Stimulated activated CD4-positive, alpha-beta T cell treated with anti-CD3 and anti-CD28 coated beads, Interleukin-1b, Interleukin-23, amount 100 ng/mL, for 4 hours (primary cell): ENCODE measurements at regions not wholly inside any gene's neighbourhood (a gene's known extent, or its start where the extent isn't known, plus 50 kb on each side); places are given as distances from the start of the nearest gene placed in this dataset.

Experiments used
- DNase-seq, 2 donors: peaks; one replicate each; pipeline ENCODE4 v3.0.0-alpha.2; 2020; ENCODE audit warnings: low read depth in 2 of 2

DNA sequence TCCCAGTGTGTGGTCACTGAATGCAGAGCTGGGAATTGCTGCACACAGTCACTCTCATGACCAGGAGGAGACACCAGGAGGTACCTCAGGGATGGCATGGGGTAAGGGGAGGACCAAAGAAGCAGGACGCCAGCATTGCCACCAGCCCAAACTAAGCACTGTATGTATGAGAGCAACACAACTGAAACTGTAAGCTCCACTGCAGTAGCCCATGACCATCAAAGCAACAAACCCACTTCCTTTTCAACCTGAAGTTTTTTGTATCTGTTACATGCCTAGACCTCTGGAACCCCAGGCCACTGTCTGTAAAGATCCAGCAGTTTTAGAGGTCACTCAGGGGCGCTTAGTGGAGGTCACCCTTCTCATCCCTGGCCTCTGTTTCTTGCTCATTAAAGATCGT, 164.3 kb downstream of the SETD4 start:
- DNase-seq, result no peak

DNA sequence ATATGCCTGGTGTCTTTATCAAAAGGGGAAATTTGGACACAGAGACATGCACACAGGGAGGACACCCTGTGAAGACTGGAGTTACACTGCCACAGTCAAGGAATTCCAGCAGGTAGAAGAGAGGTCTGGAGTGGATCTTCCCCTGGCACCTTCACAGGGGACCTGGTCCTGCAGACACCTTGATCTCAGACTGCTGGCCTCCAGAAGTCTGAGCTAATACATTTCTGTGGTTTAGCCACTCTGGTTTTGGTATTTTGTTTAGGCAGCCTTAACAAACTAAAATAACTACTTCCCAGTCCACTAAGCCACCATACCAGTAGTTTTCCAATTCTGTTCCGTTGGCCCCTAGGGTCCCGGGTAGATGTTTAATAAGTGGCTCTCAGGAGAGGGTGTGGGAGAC, 164.7 kb downstream of the SETD4 start:
- DNase-seq, result no peak

DNA sequence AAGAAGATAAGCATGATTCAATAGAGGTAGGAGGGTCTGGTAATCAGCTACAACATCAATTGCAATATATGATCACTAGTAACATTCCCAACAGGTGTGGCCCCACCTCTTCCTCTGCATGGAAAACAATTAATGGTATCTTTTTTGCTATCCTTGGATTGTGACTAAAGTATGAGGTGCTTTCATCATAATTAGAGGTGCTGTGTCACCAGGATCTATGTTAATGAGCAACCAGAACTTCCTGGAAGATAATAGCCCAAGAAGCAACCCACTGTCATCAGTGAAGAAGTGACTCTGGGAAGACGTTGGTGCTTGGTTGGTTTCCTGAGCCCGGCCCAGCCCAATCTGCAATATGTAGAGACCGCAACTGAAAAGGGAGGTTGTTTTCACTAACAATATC, 167.2 kb downstream of the SETD4 start:
- no peak for DNase-seq

GRCh38 chr21:35886887-35887286, 173.4 kb downstream of the SETD4 start:
- no peak for DNase-seq

DNA sequence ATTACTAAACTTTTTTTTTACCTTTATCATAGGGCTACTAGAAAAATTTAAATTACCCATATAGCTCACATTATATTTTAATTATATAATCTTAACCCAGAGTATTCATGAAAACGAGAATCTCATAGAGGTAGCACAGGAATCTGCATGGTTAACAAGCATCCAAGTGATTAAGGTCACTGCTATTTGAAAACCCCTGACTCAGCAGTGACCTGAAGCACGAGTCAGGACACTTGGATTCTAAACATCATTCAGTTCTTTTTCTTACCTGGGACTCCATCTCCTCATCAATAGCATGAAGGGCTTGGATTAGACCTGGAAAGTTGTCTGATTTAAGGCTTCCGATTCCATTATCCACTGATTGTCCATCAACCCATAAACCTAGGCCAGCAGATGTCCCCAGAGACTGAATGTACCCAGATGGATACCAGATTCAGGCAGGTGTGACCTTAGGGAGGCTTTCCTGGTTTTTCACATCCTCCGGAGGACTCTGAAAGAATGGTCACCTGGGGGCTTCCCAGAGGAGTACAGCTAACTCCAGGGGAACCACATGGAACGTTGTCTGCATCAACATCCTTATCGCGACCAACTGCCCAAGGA, 174.3 kb downstream of the SETD4 start:
- no peak for DNase-seq

DNA sequence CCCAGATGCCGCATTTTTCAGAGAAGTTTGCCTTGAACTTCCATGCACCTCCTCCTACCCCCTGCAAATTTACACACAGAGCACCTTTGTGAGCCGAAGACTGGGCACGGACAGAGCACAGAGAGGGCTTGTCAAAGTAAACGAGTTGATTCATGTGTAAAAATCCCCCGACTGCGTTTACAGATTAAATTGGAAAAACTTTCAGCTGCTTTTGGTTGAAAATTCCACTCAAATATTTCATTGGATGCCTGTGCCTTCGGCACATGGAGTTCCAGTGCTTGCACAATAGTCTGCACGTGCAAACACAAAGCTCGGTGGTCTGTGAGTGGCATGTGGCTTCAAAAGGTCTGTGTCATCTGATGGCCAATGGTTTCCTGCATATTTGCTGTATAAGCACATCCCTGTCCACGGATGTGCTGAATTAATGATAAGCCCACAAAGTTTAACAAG, 177.5 kb downstream of the SETD4 start:
- DNase-seq, result no peak

- DNase-seq, result no peak
Measured at GRCh38 chr21:35873441-35873840, 186.9 kb downstream of the SETD4 start.

DNA sequence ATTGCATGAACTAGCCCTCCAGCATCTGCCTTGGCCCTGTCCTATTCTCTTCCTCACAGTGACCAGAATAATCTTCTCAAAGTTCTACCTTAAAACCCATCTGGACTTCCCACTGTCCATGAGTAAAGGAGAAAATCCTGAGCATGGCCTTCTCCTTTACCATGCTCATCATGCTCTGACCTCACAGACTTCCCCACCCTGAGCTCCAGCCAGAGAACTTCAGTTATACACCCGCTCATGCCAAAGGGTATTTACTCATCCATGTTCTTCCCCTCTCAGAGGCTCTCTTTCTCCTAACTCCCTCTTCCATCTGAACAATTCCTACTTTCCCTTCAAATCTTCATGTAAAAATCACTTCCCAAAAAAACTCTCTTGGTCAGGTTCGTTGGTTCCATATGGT, 188.4 kb downstream of the SETD4 start:
- no peak for DNase-seq

DNA sequence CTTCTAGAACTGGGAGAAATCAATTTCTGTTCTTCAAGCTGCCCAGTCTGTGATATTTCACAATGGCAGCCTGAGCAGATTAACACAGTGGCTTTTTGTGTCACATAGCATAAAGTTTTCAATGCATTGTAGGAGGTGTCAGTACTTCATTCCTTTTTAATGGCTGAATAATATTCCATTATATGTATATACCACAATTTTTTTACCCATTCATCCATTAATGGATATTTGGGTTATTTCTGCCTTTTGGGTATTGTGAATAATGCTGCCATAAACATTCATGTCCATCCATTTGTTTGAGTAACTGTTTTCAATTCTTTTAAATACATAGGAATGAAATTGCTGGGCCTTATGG, 191.5 kb downstream of the SETD4 start:
- no peak for DNase-seq

- DNase-seq, result no peak
Measured at GRCh38 chr21:35868005-35868868, 192.1 kb downstream of the SETD4 start.

GRCh38 chr21:35864039-35864438, 196.3 kb downstream of the SETD4 start:
- DNase-seq, result no peak

DNA sequence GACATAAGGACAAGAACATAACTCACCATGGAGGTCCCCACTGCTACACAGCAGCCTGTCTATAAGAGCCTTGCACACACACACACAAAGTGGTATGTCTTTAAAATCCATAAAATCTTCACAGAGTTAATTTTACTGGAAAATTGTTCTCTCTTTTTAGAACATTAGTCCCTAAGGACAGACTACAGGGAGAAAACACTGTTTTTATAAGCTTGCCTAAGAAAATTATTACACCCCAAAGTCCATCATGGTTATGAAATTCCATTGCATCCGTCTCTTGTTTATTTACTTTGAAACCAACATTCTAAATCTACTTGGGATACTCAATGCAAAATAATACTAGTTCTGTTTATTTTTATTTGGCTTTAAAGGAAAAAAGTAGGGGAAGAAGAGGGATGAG, 197.4 kb downstream of the SETD4 start:
- DNase-seq, result no peak

DNA sequence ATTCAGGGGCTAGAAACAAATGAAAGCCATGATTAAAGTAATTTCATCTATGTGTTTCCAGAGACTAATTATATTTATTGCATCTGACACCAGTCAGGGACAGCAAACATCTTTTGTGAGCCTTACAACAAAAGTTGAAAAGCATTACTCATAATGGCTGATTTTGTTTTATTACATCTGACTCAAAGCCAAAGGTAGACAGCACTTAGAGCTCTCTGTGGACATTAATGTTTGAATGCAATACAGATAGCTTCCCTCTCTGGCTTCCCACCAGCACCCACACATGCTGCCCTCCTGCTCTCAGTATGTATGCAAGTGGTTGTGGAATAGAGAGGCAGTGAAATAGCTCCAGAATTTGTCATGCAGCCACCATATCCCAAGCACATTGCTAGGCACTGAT, 198.7 kb downstream of the SETD4 start:
- DNase-seq, result no peak

DNA sequence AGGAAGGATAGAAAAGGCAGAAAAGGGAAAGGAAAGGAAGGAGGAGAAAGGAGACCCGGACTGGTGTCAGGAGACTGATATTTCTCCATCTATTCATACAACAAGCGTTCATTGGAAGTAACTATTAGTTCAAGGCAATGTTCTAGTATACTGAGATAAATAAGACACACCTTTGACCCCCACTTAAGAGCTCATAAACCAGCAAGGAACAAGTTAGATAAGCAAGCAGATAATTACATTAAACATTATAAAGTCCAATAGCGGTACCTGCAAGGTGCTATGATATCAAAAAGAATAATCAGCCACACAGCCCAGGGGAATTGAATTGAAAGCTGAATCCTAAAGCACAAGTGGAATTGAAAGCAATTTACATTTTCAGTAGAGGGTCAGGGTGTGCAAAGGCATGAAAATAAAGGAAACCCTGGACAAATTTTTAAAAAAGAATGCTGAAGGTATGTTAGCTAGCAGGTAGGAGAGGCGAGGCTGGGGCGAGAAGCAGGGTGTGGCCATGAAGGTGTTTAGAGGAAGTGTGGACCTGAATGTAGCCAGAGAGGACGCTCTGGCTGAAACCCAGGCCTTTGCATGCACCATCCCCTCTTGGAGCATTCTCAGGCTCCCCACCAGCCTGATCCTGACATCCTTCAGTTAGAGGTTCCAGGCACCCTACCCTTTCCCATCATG, 200.0 kb downstream of the SETD4 start:
- no peak for DNase-seq

GRCh38 chr21:35859677-35860076, 200.6 kb downstream of the SETD4 start:
- no peak for DNase-seq

DNA sequence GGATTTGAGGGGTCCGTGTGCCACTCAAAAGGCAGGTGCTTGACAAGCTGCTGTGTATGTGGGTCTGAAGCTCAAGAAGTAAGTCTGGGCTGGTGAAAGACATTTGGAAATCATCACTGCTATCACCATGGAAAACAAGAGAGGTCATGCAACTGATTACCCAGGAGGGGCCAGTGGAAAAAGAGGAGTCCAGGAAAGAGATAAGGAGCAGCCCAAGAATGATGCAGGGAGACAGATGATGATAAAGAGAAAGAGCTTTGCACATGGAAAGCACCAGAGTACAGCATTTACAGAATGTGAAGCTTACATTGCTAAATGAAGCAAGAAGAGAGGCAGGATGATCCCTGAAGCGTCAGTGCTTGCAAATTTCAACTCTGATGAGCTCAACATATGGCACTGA, 203.2 kb downstream of the SETD4 start:
- no peak for DNase-seq

DNA sequence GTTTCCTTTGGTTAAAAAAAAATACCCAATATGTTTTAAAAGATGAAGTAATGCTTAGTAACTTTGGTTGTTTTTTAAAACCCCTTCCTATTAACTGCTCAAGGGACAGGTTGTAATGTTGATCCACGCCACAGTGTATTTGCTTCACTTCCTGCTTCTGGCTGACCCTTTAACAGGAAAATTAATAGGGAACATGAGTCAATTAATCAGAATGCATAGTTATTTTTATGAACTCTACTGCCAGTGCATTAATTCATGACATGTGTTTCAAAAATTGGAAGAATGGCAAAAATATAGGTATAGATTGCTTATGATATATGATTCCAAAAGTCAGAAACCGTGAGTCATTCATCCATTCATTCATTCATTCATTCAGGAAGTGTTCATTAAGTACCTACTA, 204.8 kb downstream of the SETD4 start:
- no peak for DNase-seq

DNA sequence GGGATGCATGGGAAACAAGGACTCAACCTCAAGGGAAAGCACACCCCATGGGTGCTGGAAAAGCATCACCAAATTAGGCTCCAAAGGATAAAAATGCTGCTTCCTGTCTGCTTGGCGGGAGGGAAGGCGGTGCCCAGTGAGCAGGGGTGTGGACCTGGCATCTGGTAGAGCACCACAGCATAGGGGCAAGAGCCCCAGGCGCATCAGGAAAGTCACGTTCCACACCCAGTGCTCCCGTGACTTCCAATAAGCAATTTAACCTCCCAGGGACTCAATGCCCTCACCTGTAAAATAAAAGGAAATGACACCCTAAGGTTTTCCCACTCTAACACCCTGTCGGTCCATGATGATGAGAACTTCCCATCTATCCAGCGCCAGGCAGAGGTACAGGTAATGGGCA, 206.0 kb downstream of the SETD4 start:
- DNase-seq, result no peak

DNA sequence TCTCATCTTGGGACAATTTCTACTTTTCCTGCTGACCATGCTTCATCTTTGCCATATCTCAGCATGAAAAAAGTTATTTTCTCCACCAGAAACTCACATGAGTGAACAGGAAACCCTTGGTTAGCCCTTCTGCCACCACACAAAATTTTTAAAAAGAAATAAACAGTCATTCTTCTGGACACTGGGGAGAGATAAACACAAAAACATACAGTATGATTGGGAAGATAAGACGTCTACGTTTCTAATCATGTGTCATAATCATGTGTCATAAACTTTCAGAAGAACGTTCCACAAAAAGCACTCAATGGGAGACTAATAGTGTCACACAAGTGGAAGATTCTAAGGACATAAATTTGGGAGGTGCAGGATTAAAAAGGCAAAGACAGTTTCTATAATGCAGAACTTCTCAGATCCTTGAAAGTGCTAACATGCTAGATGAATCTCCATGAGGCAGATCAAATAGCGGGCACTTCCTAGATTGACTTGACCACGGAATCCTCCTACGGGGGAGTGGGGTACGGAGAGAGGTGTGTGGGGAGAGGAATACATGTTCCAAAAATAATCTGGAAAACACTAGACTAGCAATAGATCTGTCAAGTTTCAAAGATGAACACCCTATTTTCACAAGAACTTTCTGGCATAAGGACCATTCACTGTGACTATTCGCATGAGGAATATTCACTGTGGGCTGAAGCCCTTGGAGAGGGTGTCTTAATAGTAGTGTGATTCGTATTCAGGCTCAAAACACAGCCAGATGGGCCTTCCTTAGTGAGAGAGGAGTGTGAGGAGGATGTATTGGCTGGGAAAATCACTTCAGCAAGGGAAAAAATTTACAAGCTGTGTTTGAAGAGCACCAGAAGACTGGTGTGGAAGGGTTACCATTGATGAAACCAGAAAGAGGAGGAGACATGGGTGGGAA, 206.7 kb downstream of the SETD4 start:
- no peak for DNase-seq

DNA sequence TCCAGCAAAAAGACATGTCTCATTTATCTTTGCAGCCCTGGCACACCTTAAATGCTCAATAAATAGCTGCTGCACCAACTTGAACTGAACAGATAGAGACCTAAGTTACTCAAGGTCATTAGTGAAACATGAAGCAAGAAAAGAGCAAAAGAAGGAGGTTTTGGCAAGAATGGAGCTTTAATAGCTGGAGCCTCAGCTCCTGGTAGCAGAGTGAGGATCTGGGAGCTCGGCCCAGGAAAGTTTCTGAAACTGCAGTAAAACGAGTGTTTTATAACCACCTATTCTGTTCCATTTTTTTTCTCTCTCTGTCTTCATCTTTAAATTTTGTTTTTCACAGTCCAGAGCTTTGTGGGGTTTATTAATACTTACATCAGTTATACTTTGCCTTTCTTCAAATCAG, 207.5 kb downstream of the SETD4 start:
- DNase-seq, result no peak

DNA sequence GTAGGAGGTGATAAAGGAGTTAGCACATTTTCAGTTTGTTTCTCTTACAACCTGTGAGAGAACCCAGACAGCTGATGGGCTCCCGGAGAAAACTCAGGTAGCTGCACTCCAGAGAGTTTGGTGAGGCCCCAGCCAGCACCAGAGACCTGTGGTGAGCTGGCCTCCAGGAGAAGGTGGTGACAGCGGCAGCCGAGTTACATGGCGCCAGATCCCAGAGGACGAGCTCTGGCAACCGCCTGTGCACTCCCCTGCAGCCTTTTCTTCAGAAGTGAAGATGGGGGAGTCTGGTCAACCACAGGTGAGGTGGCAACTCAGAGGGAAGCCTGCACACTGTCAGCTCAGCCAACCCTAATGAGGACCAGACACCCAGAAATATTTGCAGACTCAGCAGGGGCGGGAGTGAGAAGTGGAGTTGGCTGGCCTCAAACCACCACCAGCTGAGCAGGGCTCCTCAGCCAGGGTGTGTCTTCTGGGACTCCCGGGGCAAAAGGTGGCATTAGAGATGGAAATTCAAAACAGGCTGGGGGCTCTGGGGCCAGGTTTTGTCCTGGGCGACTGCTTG, 209.7 kb downstream of the SETD4 start:
- DNase-seq, result no peak

- DNase-seq, result no peak
Measured at GRCh38 chr21:35850029-35850428, 210.3 kb downstream of the SETD4 start.
